Motor neuron (in vitro differentiated cells): ENCODE measurements at regions not wholly inside any gene's neighbourhood (a gene's known extent, or its start where the extent isn't known, plus 50 kb on each side); places are given as distances from the start of the nearest gene placed in this dataset.

Experiments
- ATAC-seq, 8 experiments: fragments of 200-7000 bp; cut with Tn5 transposase; replicated peaks in 6 of 8; 2 replicates each; pipeline ENCODE4 v1.8.0; 2021; ENCODE audit warnings: mild to moderate bottlenecking in 8 of 8, moderate library complexity in 8 of 8
- H3K27ac ChIP-seq, 2 donors: fragments of 250-450 bp; sonication (Bioruptor Pico); 2 replicates each; pipeline ENCODE4 v1.9.0; 2021; ENCODE audit warnings: antibody characterized with exemption in 2 of 2, mild to moderate bottlenecking in 2 of 2, moderate library complexity in 1 of 2
- H3K4me1 ChIP-seq, 2 donors: fragments of 250-450 bp; sonication (Bioruptor Pico); replicated peaks in 1 of 2; 2 replicates each; pipeline ENCODE4 v1.6.1; 2021; ENCODE audit warnings: antibody characterized with exemption in 2 of 2, mild to moderate bottlenecking in 2 of 2, moderate library complexity in 1 of 2
- H3K4me3 ChIP-seq, 5 donors: fragments of 250-450 bp; sonication (Bioruptor Pico); 2 replicates each; pipeline ENCODE4 v1.9.0; 2021; ENCODE audit warnings: antibody characterized with exemption in 5 of 5, mild to moderate bottlenecking in 5 of 5, moderate library complexity in 4 of 5
- WGBS, 10 experiments: fragments of 450-650 bp; shearing (Covaris generic); methylation state at CpG; one replicate each; pipeline ENCODE4 v1.0.0; 2022; 5-methylcytosine and 5-hydroxymethylcytosine counted together
- in situ Hi-C, 9 experiments: fragments of 400-800 bp; cut with MboI; loops; one replicate each; pipeline ENCODE4 v1.15.0; 2021; ENCODE audit warnings: low sequenced_read_pairs in 9 of 9, low pct_unique_long_range_greater_than_20kb in 2 of 9; ENCODE audit not compliant: unreplicated experiment in 9 of 9

GRCh38 chr1:38292969-38293368 lies 246.4 kb upstream of the POU3F1 start:
- in situ Hi-C loops = no loop called here
- peaks cover 9 to 11% of the 10 kb centered on the region in 2 donors for H3K4me1 ChIP-seq
- no peak overlapping the region for H3K27ac ChIP-seq
- no peak overlapping the region for H3K4me3 ChIP-seq
- 30 to 100% (median 87%) methylated on average over 1 to 3 of the region's 3 CpGs; no CpG with 5 or more reads in 3 of the 10 experiments for WGBS, 10 experiments
- no peak for ATAC-seq

GRCh38 chr1:38291906-38292521 lies 245.4 kb upstream of the POU3F1 start:
- Histone ChIP-seq H3K27ac (peak overlapping the region in 1 of 2 donors; percentile 25), H3K4me1 (peaks cover 17 to 21% of the 10 kb centered on the region in 2 donors), H3K4me3 (no peak overlapping the region)
- ATAC-seq = peak in 6 of 8 experiments; percentile 69 to 87 (median 82)
- in situ Hi-C loops = no loop called here
- 20 to 40% (median 33%) methylated on average over 1 to 19 of the region's 26 CpGs; no CpG with 5 or more reads in 5 of the 10 experiments for WGBS, 10 experiments

GRCh38 chr1:38291336-38291735 lies 244.7 kb upstream of the POU3F1 start:
- Histone ChIP-seq H3K4me1 (peaks cover 19 to 21% of the 10 kb centered on the region in 2 donors), H3K27ac (no peak overlapping the region), H3K4me3 (no peak overlapping the region)
- in situ Hi-C loops = no loop called here
- ATAC-seq = peak in 1 of 8 experiments; percentile 24
- 27 to 51% (median 33%) methylated on average over 2 to 3 of the region's 3 CpGs; no CpG with 5 or more reads in 3 of the 10 experiments for WGBS, 10 experiments

- 10 to 100% (median 100%) methylated on average over 1 of the region's 1 CpG; no CpG with 5 or more reads in 4 of the 10 experiments for WGBS, 10 experiments
- in situ Hi-C loops = no loop called here
- H3K4me1 ChIP-seq = peaks cover 39 to 40% of the 10 kb centered on the region in 2 donors
- no peak overlapping the region for H3K4me3 ChIP-seq
- no peak for ATAC-seq
- H3K27ac ChIP-seq = no peak overlapping the region
These were observed 242.4 kb upstream of the POU3F1 start for GRCh38 chr1:38289034-38289433.

DNA sequence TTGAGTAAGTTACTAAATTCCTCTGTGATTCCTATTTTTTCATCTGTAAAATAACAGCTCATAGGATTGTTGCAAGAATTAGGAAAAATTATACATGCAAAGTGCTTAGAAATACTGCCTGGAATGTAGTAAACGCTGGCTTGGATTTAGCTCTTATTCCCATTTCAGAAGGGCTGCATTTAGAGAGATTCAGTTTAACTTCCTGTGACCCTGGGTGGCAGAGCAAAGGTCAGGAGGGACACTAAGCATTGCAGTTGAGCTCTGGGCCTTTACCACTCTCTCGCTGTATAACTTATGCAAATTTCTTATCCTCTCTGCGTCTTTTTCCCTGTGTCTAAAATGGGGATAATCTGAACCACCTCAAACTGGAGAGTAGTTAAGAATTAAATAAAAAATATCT lies 241.0 kb upstream of the POU3F1 start:
- no peak overlapping the region for H3K27ac ChIP-seq
- peak in 3 of 8 experiments; percentile 20 to 44 (median 27) for ATAC-seq
- WGBS, 10 experiments = 0 to 58% (median 30%) methylated on average over 1 to 3 of the region's 3 CpGs
- in situ Hi-C loops = no loop called here
- H3K4me1 ChIP-seq = peaks cover 48% of the 10 kb centered on the region in 2 donors
- no peak overlapping the region for H3K4me3 ChIP-seq

DNA sequence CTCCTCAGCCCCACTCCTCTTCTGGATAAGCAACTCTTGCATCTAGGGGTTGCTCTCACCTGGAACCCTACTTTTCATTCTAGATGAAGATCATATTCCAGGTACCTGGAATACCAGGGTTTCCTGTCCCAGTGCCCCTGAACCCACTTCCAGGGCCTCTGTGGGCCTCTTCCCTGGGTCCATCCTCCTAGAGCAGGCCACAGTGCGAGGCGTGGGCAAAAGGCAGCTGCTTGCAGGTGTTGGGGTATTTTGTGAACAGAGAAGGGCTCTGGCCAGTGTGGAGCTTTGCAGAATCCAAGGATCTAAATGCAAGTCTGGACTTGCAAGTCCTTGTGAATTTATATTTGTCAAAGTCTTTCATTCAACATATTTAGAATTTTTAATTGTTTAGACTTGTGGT lies 240.4 kb upstream of the POU3F1 start:
- peak in 1 of 8 experiments; percentile 15 for ATAC-seq
- WGBS, 10 experiments = 92 to 100% (median 100%) methylated on average over 1 to 2 of the region's 2 CpGs; no CpG with 5 or more reads in 5 of the 10 experiments
- Histone ChIP-seq H3K4me1 (peaks cover 44 to 45% of the 10 kb centered on the region in 2 donors), H3K4me3 (no peak overlapping the region), H3K27ac (no peak overlapping the region)
- in situ Hi-C loops = no loop called here

- no peak overlapping the region for H3K4me3 ChIP-seq
- peak overlapping the region; percentile 29 to 80 for H3K27ac ChIP-seq
- in situ Hi-C loops = no loop called here
- ATAC-seq = peak in 4 of 8 experiments; percentile 60 to 92 (median 88)
- H3K4me1 ChIP-seq = peaks cover 39 to 42% of the 10 kb centered on the region in 2 donors
- WGBS, 10 experiments = 20 to 73% (median 48%) methylated on average over 1 to 11 of the region's 12 CpGs; no CpG with 5 or more reads in 2 of the 10 experiments
These were observed 239.4 kb upstream of the POU3F1 start for GRCh38 chr1:38285807-38286530.

- in situ Hi-C loops = no loop called here
- Histone ChIP-seq H3K4me1 (peaks cover 39 to 42% of the 10 kb centered on the region in 2 donors), H3K4me3 (no peak overlapping the region), H3K27ac (peak overlapping the region in 1 of 2 donors; percentile 28)
- no peak for ATAC-seq
- WGBS, 10 experiments = 20 to 79% (median 62%) methylated on average over 2 to 5 of the region's 5 CpGs; no CpG with 5 or more reads in 6 of the 10 experiments
These were observed 238.4 kb upstream of the POU3F1 start for GRCh38 chr1:38284953-38285352.

GRCh38 chr1:38283696-38284470 lies 237.3 kb upstream of the POU3F1 start:
- ATAC-seq = peak in 4 of 8 experiments; percentile 24 to 73 (median 48)
- H3K27ac ChIP-seq = peak overlapping the region; percentile 61 to 65
- H3K4me3 ChIP-seq = no peak overlapping the region
- H3K4me1 ChIP-seq = peaks cover 39 to 42% of the 10 kb centered on the region in 2 donors
- in situ Hi-C loops = no loop called here
- 7 to 100% (median 73%) methylated on average over 1 to 8 of the region's 14 CpGs; no CpG with 5 or more reads in 1 of the 10 experiments for WGBS, 10 experiments

DNA sequence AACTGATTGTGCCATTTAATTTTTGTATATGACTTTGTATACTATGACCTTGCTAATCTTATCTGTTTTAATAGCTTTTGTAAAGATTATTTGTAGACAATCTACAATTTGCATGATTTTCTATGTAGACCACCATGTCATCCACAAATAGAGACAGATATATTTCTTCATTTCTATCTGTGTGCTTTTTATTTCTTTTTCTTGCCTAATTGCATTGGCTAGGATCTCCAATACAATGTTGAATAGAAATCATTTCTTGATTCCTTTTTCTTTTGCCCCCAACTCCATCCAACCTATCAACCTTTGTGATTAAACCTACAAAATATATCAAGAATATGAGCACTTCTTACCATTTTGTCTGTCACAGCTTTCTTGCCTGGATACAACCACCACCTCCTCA lies 232.6 kb upstream of the POU3F1 start:
- Histone ChIP-seq H3K27ac (no peak overlapping the region), H3K4me1 (peaks cover 18 to 19% of the 10 kb centered on the region in 2 donors), H3K4me3 (no peak overlapping the region)
- in situ Hi-C loops = no loop called here
- ATAC-seq = no peak

GRCh38 chr1:38277646-38278045 lies 231.1 kb upstream of the POU3F1 start:
- H3K4me1 ChIP-seq = peaks cover 8 to 9% of the 10 kb centered on the region in 2 donors
- 9 to 100% (median 97%) methylated on average over 2 of the region's 2 CpGs for WGBS, 10 experiments
- in situ Hi-C loops = no loop called here
- no peak overlapping the region for H3K27ac ChIP-seq
- no peak for ATAC-seq
- H3K4me3 ChIP-seq = no peak overlapping the region

- Histone ChIP-seq H3K4me3 (no peak overlapping the region), H3K4me1 (peaks cover 8 to 9% of the 10 kb centered on the region in 2 donors), H3K27ac (no peak overlapping the region)
- in situ Hi-C loops = no loop called here
- 20 to 96% (median 92%) methylated on average over 1 to 3 of the region's 3 CpGs; no CpG with 5 or more reads in 4 of the 10 experiments for WGBS, 10 experiments
- no peak for ATAC-seq
These were observed 229.4 kb upstream of the POU3F1 start for GRCh38 chr1:38275960-38276359.

DNA sequence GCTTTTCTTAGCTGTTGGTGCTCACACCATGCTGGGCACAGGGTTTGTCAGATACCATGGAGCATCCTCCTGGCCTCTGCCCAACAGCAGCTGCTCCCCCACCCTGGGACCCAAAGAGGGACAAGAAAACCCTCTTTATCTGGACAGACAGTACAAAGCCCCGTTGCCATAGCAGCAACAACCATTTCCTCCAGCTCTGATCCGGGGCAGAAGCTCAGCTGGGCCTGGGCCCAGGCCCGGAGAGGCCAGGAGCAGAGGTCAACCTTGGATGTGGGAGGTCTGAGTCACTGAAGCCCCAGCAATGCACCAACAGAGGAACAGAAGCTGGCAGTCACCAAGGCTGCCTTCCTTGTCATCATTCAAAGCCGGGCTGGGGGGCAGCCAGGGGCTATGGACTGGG lies 228.4 kb upstream of the POU3F1 start:
- Histone ChIP-seq H3K27ac (no peak overlapping the region), H3K4me1 (peaks cover 14 to 17% of the 10 kb centered on the region in 2 donors), H3K4me3 (no peak overlapping the region)
- in situ Hi-C loops = no loop called here
- WGBS, 10 experiments = 0 to 32% (median 8%) methylated on average over 1 to 4 of the region's 4 CpGs; no CpG with 5 or more reads in 5 of the 10 experiments
- ATAC-seq = peak in 5 of 8 experiments; percentile 68 to 84 (median 80)
